ENCODE measurements at regions not wholly inside any gene's neighbourhood (a gene's known extent, or its start where the extent isn't known, plus 50 kb on each side); places are given as distances from the start of the nearest gene placed in this dataset.

- no peak for DNase-seq (ENCODE audit: low spot score)
Measured at GRCh38 chr5:35364350-35364749, 134.1 kb upstream of the PRLR start.

GRCh38 chr5:35363387-35363965 lies 133.2 kb upstream of the PRLR start:
- DNase-seq (ENCODE audit: low spot score), result no peak

- DNase-seq (ENCODE audit: low spot score), result no peak
Measured at GRCh38 chr5:35362772-35363171, 132.5 kb upstream of the PRLR start.

- DNase-seq (ENCODE audit: low spot score), result no peak
Measured at GRCh38 chr5:35360671-35361070, 130.4 kb upstream of the PRLR start.

GRCh38 chr5:35359859-35360258 lies 129.6 kb upstream of the PRLR start:
- DNase-seq (ENCODE audit: low spot score), result no peak

GRCh38 chr5:35357973-35358372 lies 127.7 kb upstream of the PRLR start:
- DNase-seq (ENCODE audit: low spot score), result no peak

- DNase-seq (ENCODE audit: low spot score), result no peak
Measured at GRCh38 chr5:35356725-35357124, 126.4 kb upstream of the PRLR start.

GRCh38 chr5:35354751-35355150 lies 124.5 kb upstream of the PRLR start:
- no peak for DNase-seq (ENCODE audit: low spot score)

GRCh38 chr5:35345222-35345621 lies 114.9 kb upstream of the PRLR start:
- no peak for DNase-seq (ENCODE audit: low spot score)

- DNase-seq (ENCODE audit: low spot score), result no peak
Measured at GRCh38 chr5:35342664-35343063, 112.4 kb upstream of the PRLR start.

GRCh38 chr5:35341189-35341588 lies 110.9 kb upstream of the PRLR start:
- DNase-seq (ENCODE audit: low spot score), result no peak

- DNase-seq (ENCODE audit: low spot score), result no peak
Measured at GRCh38 chr5:35339616-35340100, 109.4 kb upstream of the PRLR start.

GRCh38 chr5:35339006-35339405 lies 108.7 kb upstream of the PRLR start:
- DNase-seq (ENCODE audit: low spot score), result no peak

GRCh38 chr5:35338157-35338453 lies 107.8 kb upstream of the PRLR start:
- DNase-seq (ENCODE audit: low spot score), result no peak

GRCh38 chr5:35337340-35338156 lies 107.3 kb upstream of the PRLR start:
- DNase-seq (ENCODE audit: low spot score), result no peak

GRCh38 chr5:35336230-35336629 lies 105.9 kb upstream of the PRLR start:
- DNase-seq (ENCODE audit: low spot score), result no peak

GRCh38 chr5:35335752-35336151 lies 105.5 kb upstream of the PRLR start:
- no peak for DNase-seq (ENCODE audit: low spot score)

- DNase-seq (ENCODE audit: low spot score), result no peak
Measured at GRCh38 chr5:35333366-35333765, 103.1 kb upstream of the PRLR start.

GRCh38 chr5:35331956-35332950 lies 102.0 kb upstream of the PRLR start:
- no peak for DNase-seq (ENCODE audit: low spot score)

GRCh38 chr5:35325836-35326235 lies 95.5 kb upstream of the PRLR start:
- DNase-seq (ENCODE audit: low spot score), result no peak

- no peak for DNase-seq (ENCODE audit: low spot score)
Measured at GRCh38 chr5:35324679-35325078, 94.4 kb upstream of the PRLR start.

GRCh38 chr5:35324201-35324600 lies 93.9 kb upstream of the PRLR start:
- DNase-seq (ENCODE audit: low spot score), result no peak

GRCh38 chr5:35320029-35320428 lies 89.7 kb upstream of the PRLR start:
- no peak for DNase-seq (ENCODE audit: low spot score)
